ENCODE measurements at regions not wholly inside any gene's neighbourhood (a gene's known extent, or its start where the extent isn't known, plus 50 kb on each side); places are given as distances from the start of the nearest gene placed in this dataset.
"Not testable (repeated sequence)": the region's sequence is repeated elsewhere in the genome, so short reads cannot be mapped to it uniquely, and the experiment has no call there.

GRCh38 chr3:59368900-59369675 lies 319.3 kb upstream of the CFAP20DC start:
- H3K9me3 ChIP-seq (ENCODE audit: control insufficient read depth, insufficient read depth, low read length): no peaks in the 10 kb centered on the region; the same call in 1 of the 2 replicates
- no peak for TF ChIP-seq CTCF (IDR thresholded peaks at IDR 0.05; ENCODE audit: low read depth, low read length)
- CTCF ChIA-PET: interaction anchor here (0.9 kb wide), 1 partner anchor 489 kb away, joined by 4 read pairs; no protein-coding TSS in a partner anchor
- POLR2A ChIA-PET: no interaction called here
- no peak overlapping the region for H3K27ac ChIP-seq (ENCODE audit: low read depth, low read length)
- DNase-seq (ENCODE audit: low read depth, low spot score): no peak
- H3K27me3 ChIP-seq (ENCODE audit: control insufficient read depth, insufficient read depth, low read length): no peaks in the 10 kb centered on the region
- no peak overlapping the region for H3K4me3 ChIP-seq (ENCODE audit: low read depth, low read length)

- no peak for DNase-seq (ENCODE audit: low read depth, low spot score)
- Histone ChIP-seq H3K9me3 (ENCODE audit: control insufficient read depth, insufficient read depth, low read length) (no peaks in the 10 kb centered on the region; the same call in 1 of the 2 replicates), H3K27me3 (ENCODE audit: control insufficient read depth, insufficient read depth, low read length) (no peaks in the 10 kb centered on the region), H3K27ac (ENCODE audit: low read depth, low read length) (no peak overlapping the region), H3K4me3 (ENCODE audit: low read depth, low read length) (no peak overlapping the region)
- ChIA-PET CTCF (no interaction called here), POLR2A (no interaction called here)
- TF ChIP-seq CTCF (IDR thresholded peaks at IDR 0.05; ENCODE audit: low read depth, low read length): no peak
These were observed 317.3 kb upstream of the CFAP20DC start for GRCh38 chr3:59367150-59367549.

- POLR2A ChIA-PET: no interaction called here
These were observed 316.4 kb upstream of the CFAP20DC start for GRCh38 chr3:59366218-59366617.

GRCh38 chr3:59364496-59364895 lies 314.7 kb upstream of the CFAP20DC start:
- no peak for TF ChIP-seq CTCF (IDR thresholded peaks at IDR 0.05; ENCODE audit: low read depth, low read length)
- H3K4me3 ChIP-seq (ENCODE audit: low read depth, low read length): no peak overlapping the region
- no peak overlapping the region for H3K27ac ChIP-seq (ENCODE audit: low read depth, low read length)
- ChIA-PET CTCF (no interaction called here), POLR2A (no interaction called here)
- DNase-seq (ENCODE audit: low read depth, low spot score): no peak
- no peaks in the 10 kb centered on the region for H3K27me3 ChIP-seq (ENCODE audit: control insufficient read depth, insufficient read depth, low read length)
- no peaks in the 10 kb centered on the region; the same call in none of the 2 replicates for H3K9me3 ChIP-seq (ENCODE audit: control insufficient read depth, insufficient read depth, low read length)

More at GRCh38 chr3:59366218-59366617, 316.4 kb upstream of the CFAP20DC start:
- TF ChIP-seq CTCF (IDR thresholded peaks at IDR 0.05; ENCODE audit: low read depth, low read length): no peak
- no peaks in the 10 kb centered on the region for H3K27me3 ChIP-seq (ENCODE audit: control insufficient read depth, insufficient read depth, low read length)
- no peak for DNase-seq (ENCODE audit: low read depth, low spot score)
- H3K4me3 ChIP-seq (ENCODE audit: low read depth, low read length): no peak overlapping the region
- CTCF ChIA-PET: no interaction called here
- H3K9me3 ChIP-seq (ENCODE audit: control insufficient read depth, insufficient read depth, low read length): no peaks in the 10 kb centered on the region; the same call in 1 of the 2 replicates
- no peak overlapping the region for H3K27ac ChIP-seq (ENCODE audit: low read depth, low read length)

GRCh38 chr3:59360312-59360711 lies 310.5 kb upstream of the CFAP20DC start:
- POLR2A ChIA-PET; CTCF ChIA-PET; H3K9me3 ChIP-seq (ENCODE audit: control insufficient read depth, insufficient read depth, low read length); DNase-seq (ENCODE audit: low read depth, low spot score); H3K27me3 ChIP-seq (ENCODE audit: control insufficient read depth, insufficient read depth, low read length); H3K4me3 ChIP-seq (ENCODE audit: low read depth, low read length); H3K27ac ChIP-seq (ENCODE audit: low read depth, low read length): not testable (repeated sequence)
